ENCODE measurements at regions not wholly inside any gene's neighbourhood (a gene's known extent, or its start where the extent isn't known, plus 50 kb on each side); places are given as distances from the start of the nearest gene placed in this dataset.

DNA sequence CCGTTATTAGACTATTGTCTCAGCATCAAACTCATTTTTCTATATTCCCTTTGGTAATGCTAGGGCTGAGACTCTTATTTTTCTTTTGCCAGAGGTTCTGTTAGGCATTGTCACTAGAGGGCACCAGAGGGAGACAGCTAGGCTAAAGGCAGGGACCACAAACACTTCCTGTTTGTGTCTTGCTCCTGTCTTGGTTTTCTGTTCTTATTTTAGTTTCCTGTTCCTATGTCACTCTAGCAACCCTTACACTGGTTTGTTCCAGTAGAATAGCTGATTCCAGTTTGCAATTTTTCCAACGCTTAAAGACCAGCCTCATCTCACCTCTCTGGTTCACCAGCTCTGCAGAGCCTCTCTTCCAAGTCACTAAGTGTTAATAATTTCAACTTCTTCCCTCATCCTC, 772.0 kb downstream of the DIAPH3 start (continued):
- TF ChIP-seq, protein P1, sequence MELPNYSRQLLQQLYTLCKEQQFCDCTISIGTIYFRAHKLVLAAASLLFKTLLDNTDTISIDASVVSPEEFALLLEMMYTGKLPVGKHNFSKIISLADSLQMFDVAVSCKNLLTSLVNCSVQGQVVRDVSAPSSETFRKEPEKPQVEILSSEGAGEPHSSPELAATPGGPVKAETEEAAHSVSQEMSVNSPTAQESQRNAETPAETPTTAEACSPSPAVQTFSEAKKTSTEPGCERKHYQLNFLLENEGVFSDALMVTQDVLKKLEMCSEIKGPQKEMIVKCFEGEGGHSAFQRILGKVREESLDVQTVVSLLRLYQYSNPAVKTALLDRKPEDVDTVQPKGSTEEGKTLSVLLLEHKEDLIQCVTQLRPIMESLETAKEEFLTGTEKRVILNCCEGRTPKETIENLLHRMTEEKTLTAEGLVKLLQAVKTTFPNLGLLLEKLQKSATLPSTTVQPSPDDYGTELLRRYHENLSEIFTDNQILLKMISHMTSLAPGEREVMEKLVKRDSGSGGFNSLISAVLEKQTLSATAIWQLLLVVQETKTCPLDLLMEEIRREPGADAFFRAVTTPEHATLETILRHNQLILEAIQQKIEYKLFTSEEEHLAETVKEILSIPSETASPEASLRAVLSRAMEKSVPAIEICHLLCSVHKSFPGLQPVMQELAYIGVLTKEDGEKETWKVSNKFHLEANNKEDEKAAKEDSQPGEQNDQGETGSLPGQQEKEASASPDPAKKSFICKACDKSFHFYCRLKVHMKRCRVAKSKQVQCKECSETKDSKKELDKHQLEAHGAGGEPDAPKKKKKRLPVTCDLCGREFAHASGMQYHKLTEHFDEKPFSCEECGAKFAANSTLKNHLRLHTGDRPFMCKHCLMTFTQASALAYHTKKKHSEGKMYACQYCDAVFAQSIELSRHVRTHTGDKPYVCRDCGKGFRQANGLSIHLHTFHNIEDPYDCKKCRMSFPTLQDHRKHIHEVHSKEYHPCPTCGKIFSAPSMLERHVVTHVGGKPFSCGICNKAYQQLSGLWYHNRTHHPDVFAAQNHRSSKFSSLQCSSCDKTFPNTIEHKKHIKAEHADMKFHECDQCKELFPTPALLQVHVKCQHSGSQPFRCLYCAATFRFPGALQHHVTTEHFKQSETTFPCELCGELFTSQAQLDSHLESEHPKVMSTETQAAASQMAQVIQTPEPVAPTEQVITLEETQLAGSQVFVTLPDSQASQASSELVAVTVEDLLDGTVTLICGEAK (IDR thresholded peaks at IDR 0.05; ENCODE audit: borderline replicate concordance), result no peak
- TF ChIP-seq IRF4 (IDR thresholded peaks at IDR 0.05; ENCODE audit: low read depth, low read length) (no peak), NR2F1 (conservative IDR thresholded peaks at IDR 0.05) (no peak), CBFB (IDR thresholded peaks at IDR 0.05; ENCODE audit: low read depth) (no peak), YY1 (IDR thresholded peaks at IDR 0.05; ENCODE audit: low read depth, low read length) (0 out of 2 replicates have a peak, but pooled peaks have one; percentile 30), IKZF1 (conservative IDR thresholded peaks at IDR 0.05) (0 out of 2 replicates have a peak, but pooled peaks have one; percentile 24), HDAC2 (IDR thresholded peaks at IDR 0.05) (no peak), HDGF (IDR thresholded peaks at IDR 0.05) (no peak), TARDBP (IDR thresholded peaks at IDR 0.05; ENCODE audit: borderline replicate concordance) (no peak), SRF (IDR thresholded peaks at IDR 0.05; ENCODE audit: low read depth in 2 of 2, low read length in 2 of 2) (no peak)
- TF ChIP-seq, protein P2, sequence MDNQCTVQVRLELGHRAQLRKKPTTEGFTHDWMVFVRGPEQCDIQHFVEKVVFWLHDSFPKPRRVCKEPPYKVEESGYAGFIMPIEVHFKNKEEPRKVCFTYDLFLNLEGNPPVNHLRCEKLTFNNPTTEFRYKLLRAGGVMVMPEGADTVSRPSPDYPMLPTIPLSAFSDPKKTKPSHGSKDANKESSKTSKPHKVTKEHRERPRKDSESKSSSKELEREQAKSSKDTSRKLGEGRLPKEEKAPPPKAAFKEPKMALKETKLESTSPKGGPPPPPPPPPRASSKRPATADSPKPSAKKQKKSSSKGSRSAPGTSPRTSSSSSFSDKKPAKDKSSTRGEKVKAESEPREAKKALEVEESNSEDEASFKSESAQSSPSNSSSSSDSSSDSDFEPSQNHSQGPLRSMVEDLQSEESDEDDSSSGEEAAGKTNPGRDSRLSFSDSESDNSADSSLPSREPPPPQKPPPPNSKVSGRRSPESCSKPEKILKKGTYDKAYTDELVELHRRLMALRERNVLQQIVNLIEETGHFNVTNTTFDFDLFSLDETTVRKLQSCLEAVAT (IDR thresholded peaks at IDR 0.05), result no peak
- TF ChIP-seq, protein P3, sequence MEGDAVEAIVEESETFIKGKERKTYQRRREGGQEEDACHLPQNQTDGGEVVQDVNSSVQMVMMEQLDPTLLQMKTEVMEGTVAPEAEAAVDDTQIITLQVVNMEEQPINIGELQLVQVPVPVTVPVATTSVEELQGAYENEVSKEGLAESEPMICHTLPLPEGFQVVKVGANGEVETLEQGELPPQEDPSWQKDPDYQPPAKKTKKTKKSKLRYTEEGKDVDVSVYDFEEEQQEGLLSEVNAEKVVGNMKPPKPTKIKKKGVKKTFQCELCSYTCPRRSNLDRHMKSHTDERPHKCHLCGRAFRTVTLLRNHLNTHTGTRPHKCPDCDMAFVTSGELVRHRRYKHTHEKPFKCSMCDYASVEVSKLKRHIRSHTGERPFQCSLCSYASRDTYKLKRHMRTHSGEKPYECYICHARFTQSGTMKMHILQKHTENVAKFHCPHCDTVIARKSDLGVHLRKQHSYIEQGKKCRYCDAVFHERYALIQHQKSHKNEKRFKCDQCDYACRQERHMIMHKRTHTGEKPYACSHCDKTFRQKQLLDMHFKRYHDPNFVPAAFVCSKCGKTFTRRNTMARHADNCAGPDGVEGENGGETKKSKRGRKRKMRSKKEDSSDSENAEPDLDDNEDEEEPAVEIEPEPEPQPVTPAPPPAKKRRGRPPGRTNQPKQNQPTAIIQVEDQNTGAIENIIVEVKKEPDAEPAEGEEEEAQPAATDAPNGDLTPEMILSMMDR (IDR thresholded peaks at IDR 0.05 in 2 of 3, conservative IDR thresholded peaks at IDR 0.05 in 1 of 3; ENCODE audit: control insufficient read depth in 2 of 3, extremely low read depth in 1 of 3, insufficient read depth in 1 of 3, low read depth in 3 of 3, low read length in 3 of 3), result peak; percentile 76 to 83 (median 83); a peak in 5 of 6 replicates
- TF ChIP-seq, protein P4, sequence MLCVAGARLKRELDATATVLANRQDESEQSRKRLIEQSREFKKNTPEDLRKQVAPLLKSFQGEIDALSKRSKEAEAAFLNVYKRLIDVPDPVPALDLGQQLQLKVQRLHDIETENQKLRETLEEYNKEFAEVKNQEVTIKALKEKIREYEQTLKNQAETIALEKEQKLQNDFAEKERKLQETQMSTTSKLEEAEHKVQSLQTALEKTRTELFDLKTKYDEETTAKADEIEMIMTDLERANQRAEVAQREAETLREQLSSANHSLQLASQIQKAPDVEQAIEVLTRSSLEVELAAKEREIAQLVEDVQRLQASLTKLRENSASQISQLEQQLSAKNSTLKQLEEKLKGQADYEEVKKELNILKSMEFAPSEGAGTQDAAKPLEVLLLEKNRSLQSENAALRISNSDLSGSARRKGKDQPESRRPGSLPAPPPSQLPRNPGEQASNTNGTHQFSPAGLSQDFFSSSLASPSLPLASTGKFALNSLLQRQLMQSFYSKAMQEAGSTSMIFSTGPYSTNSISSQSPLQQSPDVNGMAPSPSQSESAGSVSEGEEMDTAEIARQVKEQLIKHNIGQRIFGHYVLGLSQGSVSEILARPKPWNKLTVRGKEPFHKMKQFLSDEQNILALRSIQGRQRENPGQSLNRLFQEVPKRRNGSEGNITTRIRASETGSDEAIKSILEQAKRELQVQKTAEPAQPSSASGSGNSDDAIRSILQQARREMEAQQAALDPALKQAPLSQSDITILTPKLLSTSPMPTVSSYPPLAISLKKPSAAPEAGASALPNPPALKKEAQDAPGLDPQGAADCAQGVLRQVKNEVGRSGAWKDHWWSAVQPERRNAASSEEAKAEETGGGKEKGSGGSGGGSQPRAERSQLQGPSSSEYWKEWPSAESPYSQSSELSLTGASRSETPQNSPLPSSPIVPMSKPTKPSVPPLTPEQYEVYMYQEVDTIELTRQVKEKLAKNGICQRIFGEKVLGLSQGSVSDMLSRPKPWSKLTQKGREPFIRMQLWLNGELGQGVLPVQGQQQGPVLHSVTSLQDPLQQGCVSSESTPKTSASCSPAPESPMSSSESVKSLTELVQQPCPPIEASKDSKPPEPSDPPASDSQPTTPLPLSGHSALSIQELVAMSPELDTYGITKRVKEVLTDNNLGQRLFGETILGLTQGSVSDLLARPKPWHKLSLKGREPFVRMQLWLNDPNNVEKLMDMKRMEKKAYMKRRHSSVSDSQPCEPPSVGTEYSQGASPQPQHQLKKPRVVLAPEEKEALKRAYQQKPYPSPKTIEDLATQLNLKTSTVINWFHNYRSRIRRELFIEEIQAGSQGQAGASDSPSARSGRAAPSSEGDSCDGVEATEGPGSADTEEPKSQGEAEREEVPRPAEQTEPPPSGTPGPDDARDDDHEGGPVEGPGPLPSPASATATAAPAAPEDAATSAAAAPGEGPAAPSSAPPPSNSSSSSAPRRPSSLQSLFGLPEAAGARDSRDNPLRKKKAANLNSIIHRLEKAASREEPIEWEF (IDR thresholded peaks at IDR 0.05; ENCODE audit: insufficient replicate concordance, low read depth, low read length), result no peak
- TF ChIP-seq, protein P5, sequence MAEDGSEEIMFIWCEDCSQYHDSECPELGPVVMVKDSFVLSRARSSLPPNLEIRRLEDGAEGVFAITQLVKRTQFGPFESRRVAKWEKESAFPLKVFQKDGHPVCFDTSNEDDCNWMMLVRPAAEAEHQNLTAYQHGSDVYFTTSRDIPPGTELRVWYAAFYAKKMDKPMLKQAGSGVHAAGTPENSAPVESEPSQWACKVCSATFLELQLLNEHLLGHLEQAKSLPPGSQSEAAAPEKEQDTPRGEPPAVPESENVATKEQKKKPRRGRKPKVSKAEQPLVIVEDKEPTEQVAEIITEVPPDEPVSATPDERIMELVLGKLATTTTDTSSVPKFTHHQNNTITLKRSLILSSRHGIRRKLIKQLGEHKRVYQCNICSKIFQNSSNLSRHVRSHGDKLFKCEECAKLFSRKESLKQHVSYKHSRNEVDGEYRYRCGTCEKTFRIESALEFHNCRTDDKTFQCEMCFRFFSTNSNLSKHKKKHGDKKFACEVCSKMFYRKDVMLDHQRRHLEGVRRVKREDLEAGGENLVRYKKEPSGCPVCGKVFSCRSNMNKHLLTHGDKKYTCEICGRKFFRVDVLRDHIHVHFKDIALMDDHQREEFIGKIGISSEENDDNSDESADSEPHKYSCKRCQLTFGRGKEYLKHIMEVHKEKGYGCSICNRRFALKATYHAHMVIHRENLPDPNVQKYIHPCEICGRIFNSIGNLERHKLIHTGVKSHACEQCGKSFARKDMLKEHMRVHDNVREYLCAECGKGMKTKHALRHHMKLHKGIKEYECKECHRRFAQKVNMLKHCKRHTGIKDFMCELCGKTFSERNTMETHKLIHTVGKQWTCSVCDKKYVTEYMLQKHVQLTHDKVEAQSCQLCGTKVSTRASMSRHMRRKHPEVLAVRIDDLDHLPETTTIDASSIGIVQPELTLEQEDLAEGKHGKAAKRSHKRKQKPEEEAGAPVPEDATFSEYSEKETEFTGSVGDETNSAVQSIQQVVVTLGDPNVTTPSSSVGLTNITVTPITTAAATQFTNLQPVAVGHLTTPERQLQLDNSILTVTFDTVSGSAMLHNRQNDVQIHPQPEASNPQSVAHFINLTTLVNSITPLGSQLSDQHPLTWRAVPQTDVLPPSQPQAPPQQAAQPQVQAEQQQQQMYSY (CRISPR knock-in tag; IDR thresholded peaks at IDR 0.05), result no peak
